Neural progenitor cell (in vitro differentiated cells): ENCODE measurements at regions not wholly inside any gene's neighbourhood (a gene's known extent, or its start where the extent isn't known, plus 50 kb on each side); places are given as distances from the start of the nearest gene placed in this dataset.
"Not testable (repeated sequence)": the region's sequence is repeated elsewhere in the genome, so short reads cannot be mapped to it uniquely, and the experiment has no call there.

Experiments
- DNase-seq: peaks from one replicate; pipeline ENCODE4 v3.0.0-alpha.2; 2016; ENCODE audit warnings: low spot score
- H2AFZ ChIP-seq: fragments of 200-600 bp; sonication (generic); replicated peaks from 2 replicates; pipeline ENCODE4 v1.6.1; 2016; ENCODE audit warnings: antibody characterized with exemption
- H3F3A ChIP-seq: fragments of 200-600 bp; sonication (generic); 2 replicates; pipeline ENCODE4 v1.6.1; 2016; ENCODE audit warnings: antibody characterized with exemption, low read depth
- H3K27ac ChIP-seq: fragments of 200-600 bp; sonication (generic); 2 replicates; pipeline ENCODE4 v1.5.1; 2016; ENCODE audit warnings: mild to moderate bottlenecking
- H3K27me3 ChIP-seq: fragments of 200-600 bp; sonication (generic); 2 replicates; pipeline ENCODE4 v1.6.1; 2016; ENCODE audit warnings: mild to moderate bottlenecking, moderate library complexity
- H3K36me3 ChIP-seq: fragments of 200-600 bp; sonication (generic); 2 replicates; pipeline ENCODE4 v1.5.1; 2016
- H3K4me1 ChIP-seq: fragments of 200-600 bp; sonication (generic); 2 replicates; pipeline ENCODE4 v1.6.1; 2016; ENCODE audit warnings: mixed run types
- H3K4me2 ChIP-seq: fragments of 200-600 bp; sonication (generic); 2 replicates; pipeline ENCODE4 v1.6.1; 2016
- H3K4me3 ChIP-seq: fragments of 200-600 bp; sonication (generic); 2 replicates; pipeline ENCODE4 v1.5.1; 2016
- H3K79me2 ChIP-seq: fragments of 200-600 bp; sonication (generic); 2 replicates; pipeline ENCODE4 v1.6.1; 2016; ENCODE audit warnings: low read depth
- H3K9ac ChIP-seq: fragments of 200-600 bp; sonication (generic); 2 replicates; pipeline ENCODE4 v1.6.1; 2016
- H3K9me3 ChIP-seq: fragments of 200-600 bp; sonication (generic); 2 replicates; pipeline ENCODE4 v1.5.1; 2016; ENCODE audit warnings: low read depth
- H4K20me1 ChIP-seq: fragments of 200-600 bp; sonication (generic); 2 replicates; pipeline ENCODE4 v1.6.1; 2016; ENCODE audit warnings: low read depth
- H3K27ac Mint-ChIP-seq: 3 replicates; pipeline ENCODE4 v1.8.0; 2021; ENCODE audit warnings: mixed read lengths
- H3K27me3 Mint-ChIP-seq: 2 replicates; pipeline ENCODE4 v1.8.0; 2022; ENCODE audit warnings: low read depth, mild to moderate bottlenecking, inconsistent platforms, moderate library complexity, mixed read lengths; ENCODE audit not compliant: insufficient read depth
- H3K36me3 Mint-ChIP-seq: 3 replicates; pipeline ENCODE4 v1.8.0; 2021; ENCODE audit warnings: mixed read lengths
- H3K4me1 Mint-ChIP-seq: 3 replicates; pipeline ENCODE4 v1.8.0; 2021; ENCODE audit warnings: mixed read lengths
- H3K4me3 Mint-ChIP-seq: 3 replicates; pipeline ENCODE4 v1.8.0; 2021; ENCODE audit warnings: mild to moderate bottlenecking, moderate library complexity, mixed read lengths
- H3K9me3 Mint-ChIP-seq: 3 replicates; pipeline ENCODE4 v1.8.0; 2020; ENCODE audit warnings: mixed read lengths
- CTCF ChIP-seq: fragments of 200-600 bp; sonication (generic); IDR thresholded peaks from 2 replicates; pipeline ENCODE4 v1.5.1; 2017; ENCODE audit warnings: antibody characterized with exemption, mild to moderate bottlenecking

- not testable (repeated sequence) for H3F3A ChIP-seq, H3K4me1 ChIP-seq, H3K9ac ChIP-seq, H2AFZ ChIP-seq, H3K4me3 Mint-ChIP-seq, H3K27ac Mint-ChIP-seq, H3K4me1 Mint-ChIP-seq, H3K4me2 ChIP-seq, H3K79me2 ChIP-seq, DNase-seq, H3K9me3 ChIP-seq, H3K36me3 Mint-ChIP-seq, H4K20me1 ChIP-seq, H3K4me3 ChIP-seq, H3K27ac ChIP-seq, H3K27me3 Mint-ChIP-seq, H3K36me3 ChIP-seq
- peak; percentile 25 for TF ChIP-seq CTCF
- peaks cover 76% of the 10 kb centered on the region for H3K27me3 ChIP-seq
- H3K9me3 Mint-ChIP-seq: peaks cover 23% of the 10 kb centered on the region
Measured at GRCh38 chr9:40951876-40952494, 176.5 kb downstream of the FOXD4L6 start.

GRCh38 chr9:40946228-40946627 is 182.3 kb downstream of the FOXD4L6 start:
- not testable (repeated sequence) for H3K9ac ChIP-seq, H3K27ac Mint-ChIP-seq, H3K4me2 ChIP-seq, H3K36me3 Mint-ChIP-seq, H3K9me3 ChIP-seq, H3K4me1 ChIP-seq, H3K27me3 Mint-ChIP-seq, DNase-seq, H3K4me3 Mint-ChIP-seq, H2AFZ ChIP-seq, H3K79me2 ChIP-seq, H3K4me3 ChIP-seq, H3K4me1 Mint-ChIP-seq, H3K36me3 ChIP-seq, H3F3A ChIP-seq, H3K27ac ChIP-seq, H4K20me1 ChIP-seq
- peaks cover 94% of the 10 kb centered on the region for H3K27me3 ChIP-seq
- H3K9me3 Mint-ChIP-seq: peaks cover 15% of the 10 kb centered on the region

- not testable (repeated sequence) for H3K36me3 ChIP-seq, H3K4me1 Mint-ChIP-seq, H3K27ac ChIP-seq, H3K4me1 ChIP-seq, H2AFZ ChIP-seq, H3K27me3 Mint-ChIP-seq, H4K20me1 ChIP-seq, H3K4me3 ChIP-seq, H3K9ac ChIP-seq, H3K4me2 ChIP-seq, H3K4me3 Mint-ChIP-seq, H3K9me3 ChIP-seq, H3K79me2 ChIP-seq, H3K36me3 Mint-ChIP-seq, H3K27ac Mint-ChIP-seq, H3F3A ChIP-seq, DNase-seq
- peaks cover 10% of the 10 kb centered on the region for H3K9me3 Mint-ChIP-seq
- H3K27me3 ChIP-seq: peaks cover 95% of the 10 kb centered on the region
Measured at GRCh38 chr9:40942730-40943129, 185.8 kb downstream of the FOXD4L6 start.

GRCh38 chr9:40939888-40940209 is 188.6 kb downstream of the FOXD4L6 start:
- H3K9ac ChIP-seq, H3K27me3 Mint-ChIP-seq, H3K36me3 ChIP-seq, H3K36me3 Mint-ChIP-seq, H3K4me2 ChIP-seq, DNase-seq, H3F3A ChIP-seq, H3K4me1 Mint-ChIP-seq, H3K9me3 Mint-ChIP-seq, H3K27ac Mint-ChIP-seq, H3K79me2 ChIP-seq, H4K20me1 ChIP-seq, H3K4me3 Mint-ChIP-seq, H3K27ac ChIP-seq, H3K4me3 ChIP-seq, H2AFZ ChIP-seq, H3K4me1 ChIP-seq, H3K9me3 ChIP-seq: not testable (repeated sequence)
- H3K27me3 ChIP-seq: peaks cover 91% of the 10 kb centered on the region

- not testable (repeated sequence) for H3F3A ChIP-seq, H3K4me3 Mint-ChIP-seq, DNase-seq, H3K9me3 ChIP-seq, H3K27ac ChIP-seq, H3K36me3 Mint-ChIP-seq, H3K4me3 ChIP-seq, H3K4me2 ChIP-seq, H3K36me3 ChIP-seq, H3K27ac Mint-ChIP-seq, H3K9me3 Mint-ChIP-seq, H3K79me2 ChIP-seq, H3K9ac ChIP-seq, H4K20me1 ChIP-seq, H3K4me1 Mint-ChIP-seq, H2AFZ ChIP-seq, H3K27me3 Mint-ChIP-seq, H3K4me1 ChIP-seq
- H3K27me3 ChIP-seq: peaks cover 91% of the 10 kb centered on the region
Measured at GRCh38 chr9:40939201-40939887, 189.1 kb downstream of the FOXD4L6 start.
